HepG2 (cell line): ENCODE measurements at regions not wholly inside any gene's neighbourhood (a gene's known extent, or its start where the extent isn't known, plus 50 kb on each side); places are given as distances from the start of the nearest gene placed in this dataset.

Source experiments
- AFF4 ChIP-seq: sonication (generic); formaldehyde crosslinking; IDR thresholded peaks from 2 replicates; pipeline ENCODE4 v1.4.0; 2020; ENCODE audit warnings: missing genetic modification reagents
- CTCF ChIP-seq: sonication (generic); formaldehyde crosslinking; IDR thresholded peaks from 2 replicates; pipeline ENCODE4 v1.5.0; 2020; ENCODE audit warnings: mild to moderate bottlenecking, missing genetic modification reagents, moderate library complexity
- EP300 ChIP-seq, 3 experiments: sonication (generic) in 1 of 3; formaldehyde crosslinking in 1 of 3; IDR thresholded peaks; 2 replicates each; pipeline versions ENCODE4 v1.5.1 to v1.6.1; 2011 to 2020; ENCODE audit warnings: low read depth in 2 of 3, low read length in 2 of 3, borderline replicate concordance in 1 of 3, improper control_type of control experiment in 1 of 3, mild to moderate bottlenecking in 1 of 3, missing genetic modification reagents in 1 of 3, moderate library complexity in 1 of 3
- HIVEP1 ChIP-seq: sonication (generic); formaldehyde crosslinking; IDR thresholded peaks from 2 replicates; pipeline ENCODE4 v1.4.0; 2020; ENCODE audit warnings: mild to moderate bottlenecking, missing genetic modification reagents
- LCORL ChIP-seq, 2 experiments: fragments of 450-650 bp in 1 of 2; sonication (generic) in 1 of 2; formaldehyde crosslinking in 1 of 2; IDR thresholded peaks; 2 replicates each; pipeline versions ENCODE4 v1.5.0 to v1.6.1; 2017 to 2020; ENCODE audit warnings: antibody characterized with exemption in 1 of 2, missing genetic modification reagents in 1 of 2
- NFRKB ChIP-seq: fragments of 450-650 bp; IDR thresholded peaks from 2 replicates; pipeline ENCODE4 v1.6.1; 2017
- ZNF549 ChIP-seq: sonication (generic); formaldehyde crosslinking; IDR thresholded peaks from 2 replicates; pipeline ENCODE4 v1.5.0; 2020; ENCODE audit warnings: missing genetic modification reagents
- ZNF569 ChIP-seq: sonication (generic); formaldehyde crosslinking; IDR thresholded peaks from 2 replicates; pipeline ENCODE4 v1.5.0; 2020; ENCODE audit warnings: mild to moderate bottlenecking, missing genetic modification reagents, moderate library complexity, borderline replicate concordance
- ZNF670 ChIP-seq: sonication (generic); formaldehyde crosslinking; IDR thresholded peaks from 2 replicates; pipeline ENCODE4 v1.8.0; 2022; ENCODE audit warnings: mild to moderate bottlenecking, missing genetic modification reagents, borderline replicate concordance
- TF ChIP-seq, protein P1 (sequence below): sonication (generic); formaldehyde crosslinking; IDR thresholded peaks from 2 replicates; pipeline ENCODE4 v1.4.0; 2020; ENCODE audit warnings: mild to moderate bottlenecking, missing genetic modification reagents, borderline replicate concordance

- no peak for TF ChIP-seq CTCF (CRISPR knock-in tag)
- no peak for TF ChIP-seq AFF4
- no peak for TF ChIP-seq ZNF549 (CRISPR knock-in tag)
- TF ChIP-seq ZNF670: no peak
- no peak for TF ChIP-seq EP300 (IDR thresholded peaks at IDR 0.05; ENCODE audit: low read depth in 2 of 2, low read length in 2 of 2)
- no peak for TF ChIP-seq EP300 (CRISPR knock-in tag; IDR thresholded peaks at IDR 0.05; ENCODE audit: borderline replicate concordance)
- TF ChIP-seq, protein P1, sequence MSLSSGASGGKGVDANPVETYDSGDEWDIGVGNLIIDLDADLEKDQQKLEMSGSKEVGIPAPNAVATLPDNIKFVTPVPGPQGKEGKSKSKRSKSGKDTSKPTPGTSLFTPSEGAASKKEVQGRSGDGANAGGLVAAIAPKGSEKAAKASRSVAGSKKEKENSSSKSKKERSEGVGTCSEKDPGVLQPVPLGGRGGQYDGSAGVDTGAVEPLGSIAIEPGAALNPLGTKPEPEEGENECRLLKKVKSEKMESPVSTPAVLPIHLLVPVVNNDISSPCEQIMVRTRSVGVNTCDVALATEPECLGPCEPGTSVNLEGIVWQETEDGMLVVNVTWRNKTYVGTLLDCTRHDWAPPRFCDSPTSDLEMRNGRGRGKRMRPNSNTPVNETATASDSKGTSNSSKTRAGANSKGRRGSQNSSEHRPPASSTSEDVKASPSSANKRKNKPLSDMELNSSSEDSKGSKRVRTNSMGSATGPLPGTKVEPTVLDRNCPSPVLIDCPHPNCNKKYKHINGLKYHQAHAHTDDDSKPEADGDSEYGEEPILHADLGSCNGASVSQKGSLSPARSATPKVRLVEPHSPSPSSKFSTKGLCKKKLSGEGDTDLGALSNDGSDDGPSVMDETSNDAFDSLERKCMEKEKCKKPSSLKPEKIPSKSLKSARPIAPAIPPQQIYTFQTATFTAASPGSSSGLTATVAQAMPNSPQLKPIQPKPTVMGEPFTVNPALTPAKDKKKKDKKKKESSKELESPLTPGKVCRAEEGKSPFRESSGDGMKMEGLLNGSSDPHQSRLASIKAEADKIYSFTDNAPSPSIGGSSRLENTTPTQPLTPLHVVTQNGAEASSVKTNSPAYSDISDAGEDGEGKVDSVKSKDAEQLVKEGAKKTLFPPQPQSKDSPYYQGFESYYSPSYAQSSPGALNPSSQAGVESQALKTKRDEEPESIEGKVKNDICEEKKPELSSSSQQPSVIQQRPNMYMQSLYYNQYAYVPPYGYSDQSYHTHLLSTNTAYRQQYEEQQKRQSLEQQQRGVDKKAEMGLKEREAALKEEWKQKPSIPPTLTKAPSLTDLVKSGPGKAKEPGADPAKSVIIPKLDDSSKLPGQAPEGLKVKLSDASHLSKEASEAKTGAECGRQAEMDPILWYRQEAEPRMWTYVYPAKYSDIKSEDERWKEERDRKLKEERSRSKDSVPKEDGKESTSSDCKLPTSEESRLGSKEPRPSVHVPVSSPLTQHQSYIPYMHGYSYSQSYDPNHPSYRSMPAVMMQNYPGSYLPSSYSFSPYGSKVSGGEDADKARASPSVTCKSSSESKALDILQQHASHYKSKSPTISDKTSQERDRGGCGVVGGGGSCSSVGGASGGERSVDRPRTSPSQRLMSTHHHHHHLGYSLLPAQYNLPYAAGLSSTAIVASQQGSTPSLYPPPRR (CRISPR knock-in tag): no peak
- TF ChIP-seq NFRKB: no peak
- TF ChIP-seq HIVEP1 (CRISPR knock-in tag): no peak
- TF ChIP-seq ZNF569 (CRISPR knock-in tag): no peak
- TF ChIP-seq LCORL (IDR thresholded peaks at IDR 0.05): no peak
- TF ChIP-seq LCORL (CRISPR knock-in tag; IDR thresholded peaks at IDR 0.05): no peak
These were observed 308.9 kb upstream of the TBC1D5 start for GRCh38 chr3:18051306-18051705.
